ENCODE measurements at regions not wholly inside any gene's neighbourhood (a gene's known extent, or its start where the extent isn't known, plus 50 kb on each side); places are given as distances from the start of the nearest gene placed in this dataset.

- H3K4me3 ChIP-seq (ENCODE audit: low read depth, low read length) = no peak overlapping the region
Measured at GRCh38 chr1:60394436-60394835, 320.9 kb upstream of the C1orf87 start.

GRCh38 chr1:60390593-60391282 lies 317.2 kb upstream of the C1orf87 start:
- no peak overlapping the region for H3K4me3 ChIP-seq (ENCODE audit: low read depth, low read length)

- no peak overlapping the region for H3K4me3 ChIP-seq (ENCODE audit: low read depth, low read length)
Measured at GRCh38 chr1:60388092-60388987, 314.8 kb upstream of the C1orf87 start.

- no peak overlapping the region for H3K4me3 ChIP-seq (ENCODE audit: low read depth, low read length)
Measured at GRCh38 chr1:60387175-60387574, 313.6 kb upstream of the C1orf87 start.

GRCh38 chr1:60386249-60386648 lies 312.7 kb upstream of the C1orf87 start:
- no peak overlapping the region for H3K4me3 ChIP-seq (ENCODE audit: low read depth, low read length)

- H3K4me3 ChIP-seq (ENCODE audit: low read depth, low read length) = no peak overlapping the region
Measured at GRCh38 chr1:60376196-60376595, 302.6 kb upstream of the C1orf87 start.

GRCh38 chr1:60374537-60374936 lies 301.0 kb upstream of the C1orf87 start:
- no peak overlapping the region for H3K4me3 ChIP-seq (ENCODE audit: low read depth, low read length)

- H3K4me3 ChIP-seq (ENCODE audit: low read depth, low read length) = no peak overlapping the region
Measured at GRCh38 chr1:60367532-60367931, 294.0 kb upstream of the C1orf87 start.

GRCh38 chr1:60359431-60359830 lies 285.9 kb upstream of the C1orf87 start:
- H3K4me3 ChIP-seq (ENCODE audit: low read depth, low read length) = no peak overlapping the region

- no peak overlapping the region for H3K4me3 ChIP-seq (ENCODE audit: low read depth, low read length)
Measured at GRCh38 chr1:60350531-60350930, 277.0 kb upstream of the C1orf87 start.

- H3K4me3 ChIP-seq (ENCODE audit: low read depth, low read length) = no peak overlapping the region
Measured at GRCh38 chr1:60348884-60349283, 275.3 kb upstream of the C1orf87 start.

GRCh38 chr1:60345621-60346020 lies 272.1 kb upstream of the C1orf87 start:
- no peak overlapping the region for H3K4me3 ChIP-seq (ENCODE audit: low read depth, low read length)

GRCh38 chr1:60345049-60345448 lies 271.5 kb upstream of the C1orf87 start:
- no peak overlapping the region for H3K4me3 ChIP-seq (ENCODE audit: low read depth, low read length)

GRCh38 chr1:60343736-60344135 lies 270.2 kb upstream of the C1orf87 start:
- no peak overlapping the region for H3K4me3 ChIP-seq (ENCODE audit: low read depth, low read length)

- no peak overlapping the region for H3K4me3 ChIP-seq (ENCODE audit: low read depth, low read length)
Measured at GRCh38 chr1:60342569-60342968, 269.0 kb upstream of the C1orf87 start.

GRCh38 chr1:60341274-60341673 lies 267.7 kb upstream of the C1orf87 start:
- no peak overlapping the region for H3K4me3 ChIP-seq (ENCODE audit: low read depth, low read length)

- no peak overlapping the region for H3K4me3 ChIP-seq (ENCODE audit: low read depth, low read length)
Measured at GRCh38 chr1:60331647-60332046, 258.1 kb upstream of the C1orf87 start.

GRCh38 chr1:60329651-60330050 lies 256.1 kb upstream of the C1orf87 start:
- H3K4me3 ChIP-seq (ENCODE audit: low read depth, low read length) = no peak overlapping the region

- H3K4me3 ChIP-seq (ENCODE audit: low read depth, low read length) = no peak overlapping the region
Measured at GRCh38 chr1:60311838-60312237, 238.3 kb upstream of the C1orf87 start.

- no peak overlapping the region for H3K4me3 ChIP-seq (ENCODE audit: low read depth, low read length)
Measured at GRCh38 chr1:60299581-60299980, 226.0 kb upstream of the C1orf87 start.

- H3K4me3 ChIP-seq (ENCODE audit: low read depth, low read length) = no peak overlapping the region
Measured at GRCh38 chr1:60298290-60298689, 224.7 kb upstream of the C1orf87 start.

GRCh38 chr1:60296794-60297193 lies 223.2 kb upstream of the C1orf87 start:
- H3K4me3 ChIP-seq (ENCODE audit: low read depth, low read length) = no peak overlapping the region
